HCT116 (cell line): ENCODE measurements at regions not wholly inside any gene's neighbourhood (a gene's known extent, or its start where the extent isn't known, plus 50 kb on each side); places are given as distances from the start of the nearest gene placed in this dataset.

ENCODE experiments used
- CEBPB ChIP-seq: IDR thresholded peaks from 2 replicates; pipeline ENCODE4 v1.6.1; 2012; ENCODE audit warnings: low read depth
- EZH2 ChIP-seq: fragments of 200-600 bp; sonication (generic); IDR thresholded peaks from 2 replicates; pipeline ENCODE4 v1.6.1; 2017; ENCODE audit warnings: antibody characterized with exemption, mixed run types
- EZH2phosphoT487 ChIP-seq: fragments of 200-600 bp; IDR thresholded peaks from 2 replicates; pipeline ENCODE4 v1.6.1; 2018; ENCODE audit warnings: antibody characterized with exemption, borderline replicate concordance
- MAX ChIP-seq: IDR thresholded peaks from 2 replicates; pipeline ENCODE4 v1.6.1; 2012
- POLR2A ChIP-seq: IDR thresholded peaks from 2 replicates; pipeline ENCODE4 v1.7.0; 2011; ENCODE audit warnings: borderline replicate concordance; ENCODE audit not compliant: insufficient read depth, insufficient read length; ENCODE audit errors: extremely low read depth
- POLR2AphosphoS5 ChIP-seq: IDR thresholded peaks from 2 replicates; pipeline ENCODE4 v1.6.1; 2011; ENCODE audit warnings: mild to moderate bottlenecking, low read depth, low read length, moderate library complexity
- RAD21 ChIP-seq: IDR thresholded peaks from 2 replicates; pipeline ENCODE4 v1.6.1; 2012; ENCODE audit warnings: low read depth, mild to moderate bottlenecking
- REST ChIP-seq: IDR thresholded peaks from 2 replicates; pipeline ENCODE4 v1.6.1; 2012; ENCODE audit warnings: low read depth
- SIN3A ChIP-seq: IDR thresholded peaks from 2 replicates; pipeline ENCODE4 v1.6.1; 2012; ENCODE audit warnings: low read depth
- SP1 ChIP-seq: IDR thresholded peaks from 2 replicates; pipeline ENCODE4 v1.6.1; 2012; ENCODE audit warnings: low read depth
- TCF7L2 ChIP-seq: IDR thresholded peaks from 2 replicates; pipeline ENCODE4 v1.7.0; 2011; ENCODE audit warnings: borderline replicate concordance, inconsistent platforms; ENCODE audit not compliant: insufficient read depth, insufficient read length; ENCODE audit errors: extremely low read depth
- YY1 ChIP-seq: IDR thresholded peaks from 2 replicates; pipeline ENCODE4 v1.6.1; 2011; ENCODE audit warnings: low read length, low read depth, moderate library complexity, mild to moderate bottlenecking; ENCODE audit not compliant: insufficient replicate concordance; ENCODE audit errors: extremely low read depth
- ZFX ChIP-seq: fragments of 450-650 bp; IDR thresholded peaks from 2 replicates; pipeline ENCODE4 v1.6.1; 2017
- TF ChIP-seq, protein P1 (sequence below), 3 experiments: fragments of 200-600 bp in 1 of 3; sonication (generic) in 1 of 3; IDR thresholded peaks in 2 of 3; conservative IDR thresholded peaks in 1 of 3; 2 replicates each; pipeline ENCODE4 v1.5.1; 2012 to 2017; ENCODE audit warnings: low read depth in 2 of 3, low read length in 2 of 3, antibody characterized with exemption in 1 of 3, borderline replicate concordance in 1 of 3, control low read depth in 1 of 3, mild to moderate bottlenecking in 1 of 3, mixed read lengths in 1 of 3, mixed run types in 1 of 3, moderate library complexity in 1 of 3; ENCODE audit not compliant: insufficient read depth in 1 of 3

- TF ChIP-seq, protein P1, sequence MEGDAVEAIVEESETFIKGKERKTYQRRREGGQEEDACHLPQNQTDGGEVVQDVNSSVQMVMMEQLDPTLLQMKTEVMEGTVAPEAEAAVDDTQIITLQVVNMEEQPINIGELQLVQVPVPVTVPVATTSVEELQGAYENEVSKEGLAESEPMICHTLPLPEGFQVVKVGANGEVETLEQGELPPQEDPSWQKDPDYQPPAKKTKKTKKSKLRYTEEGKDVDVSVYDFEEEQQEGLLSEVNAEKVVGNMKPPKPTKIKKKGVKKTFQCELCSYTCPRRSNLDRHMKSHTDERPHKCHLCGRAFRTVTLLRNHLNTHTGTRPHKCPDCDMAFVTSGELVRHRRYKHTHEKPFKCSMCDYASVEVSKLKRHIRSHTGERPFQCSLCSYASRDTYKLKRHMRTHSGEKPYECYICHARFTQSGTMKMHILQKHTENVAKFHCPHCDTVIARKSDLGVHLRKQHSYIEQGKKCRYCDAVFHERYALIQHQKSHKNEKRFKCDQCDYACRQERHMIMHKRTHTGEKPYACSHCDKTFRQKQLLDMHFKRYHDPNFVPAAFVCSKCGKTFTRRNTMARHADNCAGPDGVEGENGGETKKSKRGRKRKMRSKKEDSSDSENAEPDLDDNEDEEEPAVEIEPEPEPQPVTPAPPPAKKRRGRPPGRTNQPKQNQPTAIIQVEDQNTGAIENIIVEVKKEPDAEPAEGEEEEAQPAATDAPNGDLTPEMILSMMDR (IDR thresholded peaks at IDR 0.05 in 2 of 3, conservative IDR thresholded peaks at IDR 0.05 in 1 of 3; ENCODE audit: borderline replicate concordance in 1 of 3, insufficient read depth in 1 of 3, low read depth in 2 of 3, low read length in 2 of 3) = no peak
- TF ChIP-seq MAX (no peak), TCF7L2 (no peak), EZH2 (no peak), POLR2A (no peak), POLR2AphosphoS5 (no peak), CEBPB (no peak), REST (no peak), SP1 (no peak), ZFX (no peak), YY1 (no peak), EZH2phosphoT487 (no peak), SIN3A (no peak), RAD21 (no peak)
Observed at GRCh38 chr14:53448682-53449081, 295.6 kb upstream of the DDHD1 start.
